Ovary (tissue), 7 donors: ENCODE measurements at regions not wholly inside any gene's neighbourhood (a gene's known extent, or its start where the extent isn't known, plus 50 kb on each side); places are given as distances from the start of the nearest gene placed in this dataset.
"Not testable (repeated sequence)": the region's sequence is repeated elsewhere in the genome, so short reads cannot be mapped to it uniquely, and the experiment has no call there.

Source experiments
- DNase-seq, 5 donors: peaks; one replicate each; pipeline ENCODE4 v3.0.0-alpha.2; 2019 to 2020
- H3K27ac ChIP-seq, 2 donors: fragments of 200-600 bp; one replicate each; pipeline versions ENCODE4 v1.5.1 to v1.8.0; 2019 to 2022
- H3K27me3 ChIP-seq: fragments of 200-600 bp; one replicate; pipeline ENCODE4 v1.8.0; 2022
- H3K36me3 ChIP-seq: fragments of 200-600 bp; sonication (generic); one replicate; pipeline ENCODE4 v1.5.1; 2019
- H3K4me1 ChIP-seq: one replicate; pipeline ENCODE4 v1.8.1; 2013; ENCODE audit warnings: mild to moderate bottlenecking, moderate library complexity; ENCODE audit not compliant: insufficient read depth
- H3K4me3 ChIP-seq: fragments of 200-600 bp; sonication (generic); one replicate; pipeline ENCODE4 v1.5.1; 2017
- H3K9me3 ChIP-seq, 2 donors: fragments of 200-600 bp in 1 of 2; sonication (generic) in 1 of 2; one replicate each; pipeline versions ENCODE4 v1.5.1 to v1.8.1; 2013 to 2019; ENCODE audit warnings: mild to moderate bottlenecking in 1 of 2, moderate library complexity in 1 of 2
- EP300 ChIP-seq: sonication (generic); formaldehyde crosslinking; IDR thresholded peaks from one replicate; pipeline ENCODE4 v1.6.1; 2017; ENCODE audit warnings: antibody characterized with exemption
- POLR2A ChIP-seq: fragments of 450-650 bp; IDR thresholded peaks from one replicate; pipeline ENCODE4 v1.6.1; 2017; ENCODE audit warnings: antibody characterized with exemption, mild to moderate bottlenecking, moderate library complexity
- WGBS, 3 donors: extraction: QIAGEN DNeasy Blood & Tissue Kit in 1 of 3; methylation state at CpG; one replicate each; pipeline versions ENCODE4 v1.1.5 to v1.1.7; 2013 to 2017; 5-methylcytosine and 5-hydroxymethylcytosine counted together
- intact Hi-C, 4 donors: fragments of 100-400 bp; cut with DNase I; formaldehyde crosslinking; loops; one replicate each; pipeline versions ENCODE4 v1.11.0 to v1.15.1; 2022 to 2023
- TF ChIP-seq, protein P1 (sequence below), 3 donors: fragments of 450-650 bp in 2 of 3; fragments of 200-600 bp in 1 of 3; IDR thresholded peaks; one replicate each; pipeline versions ENCODE4 v1.5.1 to v1.8.0; 2016 to 2022; ENCODE audit warnings: antibody characterized with exemption in 3 of 3, mild to moderate bottlenecking in 1 of 3
- donor health status: DM: no; HTN: no; CAD: no; lungs with moderate emphysema.
- donor health status: DM: no; HTN: no; CAD: no.
- donor health status: Bipolar disorder and iron deficiency.
- donor health status: DM: no; HTN: no; CAD: no.
- donor health status: DM: yes; HTN: yes; CAD: no.

DNA sequence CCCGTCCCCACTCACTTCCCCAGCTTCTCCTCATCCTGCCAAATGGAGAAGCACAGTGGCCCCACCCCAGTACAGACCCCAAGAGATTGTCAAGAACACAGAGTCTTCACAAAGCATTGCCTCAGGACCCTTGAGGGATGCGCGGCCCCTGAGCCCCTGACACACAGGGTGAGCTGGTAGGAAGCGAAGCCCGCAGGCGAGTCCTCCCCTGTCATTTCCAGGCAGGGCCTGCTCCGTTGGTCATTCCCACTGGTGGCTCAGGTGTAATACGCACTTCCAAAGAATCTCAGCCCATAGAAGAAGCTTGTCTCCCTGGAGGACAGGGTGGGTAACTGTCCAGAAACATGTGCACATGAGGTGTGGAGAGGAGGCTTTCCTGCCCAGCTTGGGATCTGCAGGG, 404.2 kb downstream of the THBS2 start:
- H3K27me3 ChIP-seq = no peaks in the 10 kb centered on the region

DNA sequence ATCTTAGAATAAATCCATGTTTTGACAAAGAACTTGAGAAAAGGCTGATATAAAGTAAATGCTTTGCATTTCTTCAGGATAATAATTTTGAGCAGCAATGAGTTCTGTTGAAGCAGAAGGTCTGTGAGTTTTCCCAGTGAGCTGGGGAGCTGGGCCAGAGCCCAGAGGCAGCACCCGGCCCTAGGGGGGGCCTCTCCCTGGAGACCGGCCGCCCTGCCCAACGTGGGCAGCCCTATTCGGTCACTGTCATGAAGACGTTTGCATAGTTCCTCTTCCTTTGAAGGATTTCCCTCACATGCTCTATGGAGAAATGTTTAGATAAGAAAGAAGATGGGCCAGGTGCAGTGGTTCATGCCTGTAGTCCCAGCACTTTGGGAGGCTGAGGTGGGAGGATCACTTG, 404.8 kb downstream of the THBS2 start:
- intact Hi-C loops = no loop called here
- no peak for DNase-seq
- 5 to 29% (median 10%) methylated on average over 6 of the region's 6 CpGs for WGBS, 3 donors
- H3K36me3 ChIP-seq = no peaks in the 10 kb centered on the region
- H3K27ac ChIP-seq = no peak overlapping the region
- H3K4me3 ChIP-seq = no peak overlapping the region
- H3K4me1 ChIP-seq = peaks cover 11% of the 10 kb centered on the region
- TF ChIP-seq, protein P1, sequence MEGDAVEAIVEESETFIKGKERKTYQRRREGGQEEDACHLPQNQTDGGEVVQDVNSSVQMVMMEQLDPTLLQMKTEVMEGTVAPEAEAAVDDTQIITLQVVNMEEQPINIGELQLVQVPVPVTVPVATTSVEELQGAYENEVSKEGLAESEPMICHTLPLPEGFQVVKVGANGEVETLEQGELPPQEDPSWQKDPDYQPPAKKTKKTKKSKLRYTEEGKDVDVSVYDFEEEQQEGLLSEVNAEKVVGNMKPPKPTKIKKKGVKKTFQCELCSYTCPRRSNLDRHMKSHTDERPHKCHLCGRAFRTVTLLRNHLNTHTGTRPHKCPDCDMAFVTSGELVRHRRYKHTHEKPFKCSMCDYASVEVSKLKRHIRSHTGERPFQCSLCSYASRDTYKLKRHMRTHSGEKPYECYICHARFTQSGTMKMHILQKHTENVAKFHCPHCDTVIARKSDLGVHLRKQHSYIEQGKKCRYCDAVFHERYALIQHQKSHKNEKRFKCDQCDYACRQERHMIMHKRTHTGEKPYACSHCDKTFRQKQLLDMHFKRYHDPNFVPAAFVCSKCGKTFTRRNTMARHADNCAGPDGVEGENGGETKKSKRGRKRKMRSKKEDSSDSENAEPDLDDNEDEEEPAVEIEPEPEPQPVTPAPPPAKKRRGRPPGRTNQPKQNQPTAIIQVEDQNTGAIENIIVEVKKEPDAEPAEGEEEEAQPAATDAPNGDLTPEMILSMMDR (IDR thresholded peaks at IDR 0.05) = no peak
- TF ChIP-seq EP300 = no peak
- TF ChIP-seq POLR2A = no peak
- no peaks in the 10 kb centered on the region for H3K9me3 ChIP-seq
- H3K27me3 ChIP-seq = no peaks in the 10 kb centered on the region

More for the DNA sequence above, 404.2 kb downstream of the THBS2 start:
- Histone ChIP-seq H3K9me3 (no peaks in the 10 kb centered on the region), H3K4me3 (no peak overlapping the region), H3K27ac (no peak overlapping the region), H3K4me1 (peaks cover 11% of the 10 kb centered on the region), H3K36me3 (no peaks in the 10 kb centered on the region)
- TF ChIP-seq, protein P1 (IDR thresholded peaks at IDR 0.05) = no peak
- no peak for TF ChIP-seq POLR2A
- no peak for TF ChIP-seq EP300
- WGBS, 3 donors = 95 to 96% (median 95%) methylated on average over 8 of the region's 8 CpGs
- no peak for DNase-seq
- intact Hi-C loops = no loop called here

DNA sequence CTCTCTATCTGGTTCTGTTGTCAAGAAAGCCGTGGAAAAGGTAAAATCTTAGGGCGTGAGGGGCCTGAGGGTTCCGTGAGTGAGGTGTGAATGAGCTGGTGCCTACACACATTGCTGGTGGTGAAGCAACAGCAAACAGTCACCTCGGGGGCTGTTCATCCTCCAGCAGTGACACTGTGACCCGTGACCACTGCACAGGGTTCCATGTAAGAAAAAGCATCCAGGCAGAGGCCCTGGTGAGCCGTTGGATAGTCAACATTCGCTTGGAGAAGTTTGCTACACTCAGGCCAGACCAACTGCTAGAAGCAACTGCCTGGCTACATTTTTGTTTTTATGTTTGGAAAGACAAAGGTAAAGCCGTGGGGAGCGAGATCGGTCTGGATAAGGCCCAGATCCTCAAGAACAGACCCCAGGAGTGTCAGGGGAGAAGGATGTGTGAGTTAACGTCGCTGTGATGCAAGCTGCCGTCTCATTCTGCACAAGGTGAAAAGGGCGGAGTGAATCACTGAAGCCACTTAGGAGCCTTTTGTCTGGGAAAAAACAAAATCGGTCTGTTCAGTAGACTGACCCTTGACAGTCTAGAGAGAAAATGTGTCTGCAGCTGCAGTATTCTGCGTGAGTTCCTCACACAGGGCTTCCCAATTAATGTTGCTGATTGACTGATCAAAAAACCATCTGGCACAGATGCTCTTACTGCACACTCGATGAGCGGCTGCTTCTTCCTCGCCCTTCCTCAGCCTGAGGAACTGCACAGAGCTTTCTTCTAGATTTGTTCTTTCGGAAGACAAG, 404.0 kb downstream of the SMOC2 start:
- Histone ChIP-seq H3K4me3 (no peak overlapping the region), H3K36me3 (no peaks in the 10 kb centered on the region), H3K9me3 (no peaks in the 10 kb centered on the region), H3K27me3 (no peaks in the 10 kb centered on the region), H3K27ac (no peak overlapping the region), H3K4me1 (peaks cover 6% of the 10 kb centered on the region)
- intact Hi-C loops = no loop called here
- WGBS, 3 donors = 88 to 90% (median 90%) methylated on average over 20 of the region's 20 CpGs
- TF ChIP-seq POLR2A (no peak), EP300 (no peak)
- TF ChIP-seq, protein P1 (IDR thresholded peaks at IDR 0.05) = no peak
- DNase-seq = no peak

DNA sequence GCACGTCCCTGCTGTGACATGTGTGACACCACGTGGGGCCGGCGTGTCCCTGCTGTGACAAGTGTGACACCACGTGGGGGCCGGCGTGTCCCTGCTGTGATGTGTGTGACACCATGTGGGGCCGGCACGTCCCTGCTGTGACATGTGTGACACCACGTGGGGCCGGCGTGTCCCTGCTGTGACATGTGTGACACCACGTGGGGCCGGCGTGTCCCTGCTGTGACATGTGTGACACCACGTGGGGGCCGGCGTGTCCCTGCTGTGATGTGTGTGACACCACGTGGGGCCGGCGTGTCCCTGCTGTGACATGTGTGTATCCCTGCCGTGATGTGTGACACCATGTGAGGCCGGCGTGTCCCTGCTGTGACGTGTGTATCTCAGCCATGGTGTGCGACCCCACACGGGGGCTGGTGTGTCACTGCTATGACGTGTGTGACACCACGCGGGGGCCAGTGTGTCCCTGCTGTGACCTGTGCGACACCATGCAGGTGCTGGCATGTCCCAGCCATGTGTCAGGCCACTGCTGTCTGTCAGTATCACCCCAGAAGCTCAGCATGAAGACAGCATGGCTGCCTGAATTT, 401.7 kb downstream of the SMOC2 start:
- H3K4me1 ChIP-seq, H3K4me3 ChIP-seq, intact Hi-C loops, H3K27ac ChIP-seq, H3K9me3 ChIP-seq, H3K36me3 ChIP-seq, DNase-seq, H3K27me3 ChIP-seq: not testable (repeated sequence)
- WGBS, 3 donors = 92% methylated on average over 29 to 31 of the region's 31 CpGs

DNA sequence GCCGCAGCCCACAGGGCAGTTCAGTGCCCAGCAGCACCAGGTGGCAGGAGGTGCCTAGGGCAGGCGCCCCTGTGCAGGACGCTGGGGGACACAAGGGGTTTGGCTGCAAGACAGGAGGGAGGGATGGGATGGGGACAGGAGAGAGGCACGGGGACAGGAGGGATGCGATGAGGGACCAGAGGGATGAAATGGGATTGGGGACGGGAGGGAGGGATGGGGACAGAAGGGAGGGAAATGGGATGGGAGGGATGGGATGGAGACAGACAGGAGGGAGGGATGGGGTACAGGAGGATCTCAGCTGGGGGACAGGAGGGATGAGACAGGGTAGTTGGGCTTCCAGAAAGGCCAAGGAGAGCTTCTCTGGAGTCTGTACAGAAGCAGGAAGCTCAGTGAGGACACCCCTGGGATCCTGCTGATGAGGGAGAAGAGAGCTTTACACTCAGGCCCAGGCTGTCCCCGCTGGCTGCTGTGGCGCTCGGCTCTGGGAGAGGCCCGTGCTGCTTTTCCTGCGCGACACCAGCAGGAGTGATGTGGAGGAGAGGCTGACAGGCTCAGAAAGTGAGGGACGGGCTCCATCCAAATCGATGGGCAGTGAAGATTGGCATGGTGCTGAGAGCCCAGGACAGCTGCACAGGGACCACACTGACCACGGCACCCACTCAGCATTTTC, 400.8 kb downstream of the SMOC2 start:
- Histone ChIP-seq H3K4me3 (no peak overlapping the region), H3K4me1 (peaks cover 3% of the 10 kb centered on the region), H3K36me3 (no peaks in the 10 kb centered on the region), H3K27ac (no peak overlapping the region), H3K27me3 (no peaks in the 10 kb centered on the region), H3K9me3 (no peaks in the 10 kb centered on the region)
- TF ChIP-seq, protein P1 (IDR thresholded peaks at IDR 0.05) = no peak
- TF ChIP-seq POLR2A (no peak), EP300 (no peak)
- intact Hi-C loops = no loop called here
- DNase-seq = no peak
- WGBS, 3 donors = 79 to 85% (median 80%) methylated on average over 15 of the region's 15 CpGs

DNA sequence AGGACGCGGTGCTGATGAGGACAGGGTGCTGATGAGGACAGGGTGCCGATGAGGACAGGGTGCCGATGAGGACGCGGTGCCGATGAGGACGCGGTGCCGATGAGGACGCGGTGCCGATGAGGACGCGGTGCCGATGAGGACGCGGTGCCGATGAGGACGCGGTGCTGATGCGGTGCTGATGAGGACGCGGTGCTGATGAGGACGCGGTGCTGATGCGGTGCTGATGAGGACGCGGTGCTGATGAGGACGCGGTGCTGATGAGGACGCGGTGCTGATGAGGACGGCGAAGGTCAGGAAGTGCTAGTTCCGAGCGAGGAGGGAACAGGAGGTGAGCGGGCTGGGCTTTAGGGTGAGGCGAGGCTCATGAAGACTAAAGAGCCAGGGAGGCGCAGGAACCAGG, 399.9 kb downstream of the SMOC2 start:
- H3K27me3 ChIP-seq, H3K4me3 ChIP-seq, H3K36me3 ChIP-seq, H3K4me1 ChIP-seq, H3K27ac ChIP-seq, H3K9me3 ChIP-seq, intact Hi-C loops: not testable (repeated sequence)
- 78 to 81% (median 80%) methylated on average over 37 to 40 of the region's 40 CpGs for WGBS, 3 donors
- DNase-seq = peak in 2 of 5 donors; percentile 62 to 75

DNA sequence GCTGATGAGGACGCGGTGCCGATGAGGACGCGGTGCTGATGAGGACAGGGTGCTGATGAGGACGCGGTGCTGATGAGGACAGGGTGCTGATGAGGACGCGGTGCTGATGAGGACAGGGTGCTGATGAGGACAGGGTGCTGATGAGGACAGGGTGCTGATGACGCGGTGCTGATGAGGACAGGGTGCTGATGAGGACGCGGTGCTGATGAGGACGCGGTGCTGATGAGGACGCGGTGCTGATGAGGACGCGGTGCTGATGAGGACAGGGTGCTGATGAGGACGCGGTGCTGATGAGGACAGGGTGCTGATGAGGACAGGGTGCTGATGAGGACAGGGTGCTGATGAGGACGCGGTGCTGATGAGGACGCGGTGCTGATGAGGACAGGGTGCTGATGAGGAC, 399.3 kb downstream of the SMOC2 start:
- DNase-seq, intact Hi-C loops, H3K9me3 ChIP-seq, H3K27me3 ChIP-seq, H3K27ac ChIP-seq, H3K4me3 ChIP-seq, H3K4me1 ChIP-seq, H3K36me3 ChIP-seq: not testable (repeated sequence)
- 83 to 90% methylated on average over 15 to 21 of the region's 25 CpGs; no CpG with 5 or more reads in 1 of the 3 donors for WGBS, 3 donors
